ENCODE measurements at regions not wholly inside any gene's neighbourhood (a gene's known extent, or its start where the extent isn't known, plus 50 kb on each side); places are given as distances from the start of the nearest gene placed in this dataset.

GRCh38 chr16:52629296-52629695 lies 82.4 kb upstream of the TOX3 start:
- TF ChIP-seq CTCF (IDR thresholded peaks at IDR 0.05) = no peak
- no peak for TF ChIP-seq EZH2phosphoT487 (IDR thresholded peaks at IDR 0.05)

Data from neural progenitor cell (in vitro differentiated cells).